Neutrophil (primary cell): ENCODE measurements at regions not wholly inside any gene's neighbourhood (a gene's known extent, or its start where the extent isn't known, plus 50 kb on each side); places are given as distances from the start of the nearest gene placed in this dataset.

Experiments used
- H3K27ac ChIP-seq: fragments of 200-600 bp; sonication (generic); 2 replicates; pipeline ENCODE4 v1.5.1; 2016; ENCODE audit warnings: mild to moderate bottlenecking, moderate library complexity
- H3K27me3 ChIP-seq: fragments of 200-600 bp; sonication (generic); 2 replicates; pipeline ENCODE4 v1.6.0; 2016; ENCODE audit warnings: mild to moderate bottlenecking
- H3K36me3 ChIP-seq: fragments of 200-600 bp; sonication (generic); 2 replicates; pipeline ENCODE4 v1.5.1; 2017
- H3K4me1 ChIP-seq, 2 experiments: fragments of 200-600 bp in 1 of 2; sonication (generic) in 1 of 2; 1 replicate in 1 of 2; 2 replicates in 1 of 2; pipeline versions ENCODE4 v1.5.1 to v1.6.1; 2013 to 2016; ENCODE audit warnings: low read depth in 1 of 2, low read length in 1 of 2, mild to moderate bottlenecking in 1 of 2, moderate library complexity in 1 of 2; ENCODE audit not compliant: control insufficient read depth in 1 of 2, insufficient read depth in 1 of 2
- H3K4me3 ChIP-seq, 2 experiments: fragments of 200-600 bp in 1 of 2; sonication (generic) in 1 of 2; 1 replicate in 1 of 2; 2 replicates in 1 of 2; pipeline ENCODE4 v1.5.1; 2013 to 2016; ENCODE audit warnings: low read depth in 1 of 2, low read length in 1 of 2, mild to moderate bottlenecking in 1 of 2, moderate library complexity in 1 of 2
- H3K9me3 ChIP-seq: fragments of 200-600 bp; sonication (generic); 2 replicates; pipeline ENCODE4 v1.5.1; 2016
- TF ChIP-seq, protein P1 (sequence below): fragments of 200-600 bp; sonication (generic); IDR thresholded peaks from 2 replicates; pipeline ENCODE4 v1.5.1; 2016; ENCODE audit warnings: antibody characterized with exemption

DNA sequence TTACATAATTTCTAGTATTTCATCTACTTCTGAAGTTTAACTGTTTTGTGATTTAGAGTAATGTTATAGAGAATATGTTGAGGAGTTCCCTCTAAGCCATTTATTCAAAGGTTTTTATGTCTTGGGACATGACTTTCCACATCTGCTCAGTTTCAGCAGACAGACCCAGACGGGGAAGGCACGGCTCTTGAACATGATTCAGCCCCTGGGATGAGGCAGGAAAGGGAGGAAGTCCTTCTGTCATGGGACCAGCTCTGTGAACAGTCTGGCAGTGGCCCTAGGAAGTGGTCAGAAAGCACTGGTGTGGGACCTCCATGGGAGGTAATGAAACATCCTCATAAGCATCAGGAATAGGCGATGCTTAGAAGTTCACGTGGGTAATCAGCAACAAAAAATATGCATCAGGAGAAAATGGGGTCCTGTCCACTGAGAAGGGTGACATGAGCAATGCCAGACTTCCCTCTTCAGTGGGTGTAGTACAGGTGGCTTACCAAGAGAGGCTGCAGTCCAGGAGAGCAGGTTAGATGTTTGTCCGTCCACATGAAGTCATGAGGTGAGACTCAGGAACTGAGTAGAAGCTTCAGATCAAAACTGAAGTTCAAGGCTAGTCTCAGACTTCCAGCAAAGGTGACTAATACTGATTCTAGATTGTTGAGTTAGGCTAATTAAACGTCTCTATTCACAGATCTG lies 248.5 kb downstream of the IPO8 start:
- H3K4me3 ChIP-seq: no peak overlapping the region
- no peak overlapping the region for H3K27ac ChIP-seq
- no peaks in the 10 kb centered on the region for H3K27me3 ChIP-seq
- H3K36me3 ChIP-seq: no peaks in the 10 kb centered on the region
- no peaks in the 10 kb centered on the region for H3K4me1 ChIP-seq
- TF ChIP-seq, protein P1, sequence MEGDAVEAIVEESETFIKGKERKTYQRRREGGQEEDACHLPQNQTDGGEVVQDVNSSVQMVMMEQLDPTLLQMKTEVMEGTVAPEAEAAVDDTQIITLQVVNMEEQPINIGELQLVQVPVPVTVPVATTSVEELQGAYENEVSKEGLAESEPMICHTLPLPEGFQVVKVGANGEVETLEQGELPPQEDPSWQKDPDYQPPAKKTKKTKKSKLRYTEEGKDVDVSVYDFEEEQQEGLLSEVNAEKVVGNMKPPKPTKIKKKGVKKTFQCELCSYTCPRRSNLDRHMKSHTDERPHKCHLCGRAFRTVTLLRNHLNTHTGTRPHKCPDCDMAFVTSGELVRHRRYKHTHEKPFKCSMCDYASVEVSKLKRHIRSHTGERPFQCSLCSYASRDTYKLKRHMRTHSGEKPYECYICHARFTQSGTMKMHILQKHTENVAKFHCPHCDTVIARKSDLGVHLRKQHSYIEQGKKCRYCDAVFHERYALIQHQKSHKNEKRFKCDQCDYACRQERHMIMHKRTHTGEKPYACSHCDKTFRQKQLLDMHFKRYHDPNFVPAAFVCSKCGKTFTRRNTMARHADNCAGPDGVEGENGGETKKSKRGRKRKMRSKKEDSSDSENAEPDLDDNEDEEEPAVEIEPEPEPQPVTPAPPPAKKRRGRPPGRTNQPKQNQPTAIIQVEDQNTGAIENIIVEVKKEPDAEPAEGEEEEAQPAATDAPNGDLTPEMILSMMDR: no peak
- no peaks in the 10 kb centered on the region for H3K9me3 ChIP-seq

DNA sequence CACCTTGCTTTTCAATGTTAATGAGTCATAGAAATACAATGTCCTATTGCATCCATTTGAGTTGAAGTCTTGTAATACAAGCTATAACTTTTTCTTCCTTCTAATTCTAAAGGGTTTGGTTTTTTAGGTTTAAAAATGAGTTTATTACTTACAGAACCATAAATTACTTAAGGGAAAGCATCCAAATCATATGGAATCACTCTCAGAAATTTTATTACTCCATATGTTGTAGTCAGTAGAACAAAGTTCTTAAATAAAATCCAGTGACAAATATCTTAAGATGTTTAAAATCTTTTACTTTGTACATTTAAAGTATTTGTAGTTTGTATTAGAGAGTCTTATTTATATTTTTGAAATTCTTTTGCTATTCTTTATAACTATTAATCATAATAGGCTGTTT lies 253.2 kb downstream of the IPO8 start:
- TF ChIP-seq, protein P1: no peak
- Histone ChIP-seq H3K36me3 (no peaks in the 10 kb centered on the region), H3K27me3 (no peaks in the 10 kb centered on the region), H3K4me1 (no peaks in the 10 kb centered on the region), H3K4me3 (no peak overlapping the region), H3K27ac (no peak overlapping the region), H3K9me3 (no peaks in the 10 kb centered on the region)

DNA sequence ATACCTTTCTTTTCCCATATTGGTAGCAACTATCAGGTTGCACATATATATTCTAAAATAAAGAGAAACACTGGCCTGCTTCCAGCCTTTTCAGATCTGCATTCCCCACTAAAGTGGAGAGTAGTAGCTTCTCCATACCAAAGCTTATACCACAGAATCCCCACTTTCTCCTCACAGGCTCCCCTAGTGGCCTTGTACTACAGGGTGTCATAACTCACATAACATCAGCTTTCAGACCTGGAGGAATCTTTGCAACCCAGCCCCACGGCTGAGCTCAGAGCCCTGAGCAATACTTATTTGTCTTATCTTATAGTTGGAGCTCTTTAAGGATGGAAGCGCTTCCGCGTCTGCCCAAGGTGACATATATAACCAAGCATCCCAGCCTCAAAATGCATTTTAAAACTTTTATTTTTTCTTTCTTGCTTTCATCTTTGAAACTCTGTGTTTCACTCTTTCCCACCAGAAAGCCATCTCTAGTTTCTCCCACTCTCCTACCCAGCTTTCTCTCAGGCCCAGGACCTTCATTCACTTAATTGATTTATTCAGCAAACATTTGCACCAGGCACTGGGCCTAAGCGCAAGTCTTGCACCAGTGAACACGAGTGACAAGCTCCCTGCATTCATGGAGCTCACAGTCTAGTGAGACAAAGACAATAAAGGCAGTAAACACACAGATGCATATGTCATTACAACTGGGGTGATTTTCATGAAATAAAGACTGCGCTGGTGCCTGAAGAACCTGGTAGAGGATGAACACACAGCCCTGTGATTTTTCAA lies 254.7 kb downstream of the IPO8 start:
- Histone ChIP-seq H3K9me3 (no peaks in the 10 kb centered on the region), H3K27ac (no peak overlapping the region), H3K27me3 (no peaks in the 10 kb centered on the region), H3K36me3 (no peaks in the 10 kb centered on the region), H3K4me1 (no peaks in the 10 kb centered on the region), H3K4me3 (no peak overlapping the region)
- TF ChIP-seq, protein P1: no peak

DNA sequence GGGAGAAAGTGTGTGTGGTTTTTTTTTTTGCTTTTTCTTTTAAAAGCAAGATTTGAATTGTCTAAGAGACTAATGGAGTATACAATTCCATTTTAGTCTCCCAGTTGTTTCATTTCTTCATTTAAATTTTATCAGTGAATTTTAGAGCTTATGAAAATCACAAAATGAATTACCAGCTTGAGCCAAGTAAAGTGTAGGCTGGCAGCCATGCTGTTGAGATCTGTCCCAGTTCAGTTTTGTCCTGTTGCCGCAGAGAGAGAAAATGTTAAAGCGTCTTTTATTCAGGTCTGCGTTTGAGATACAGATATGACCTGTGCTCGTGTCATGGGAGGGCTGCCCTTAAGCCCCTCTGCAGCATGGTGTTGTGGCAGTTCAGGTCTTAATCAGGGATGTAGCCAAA lies 256.5 kb downstream of the IPO8 start:
- Histone ChIP-seq H3K27me3 (no peaks in the 10 kb centered on the region), H3K9me3 (no peaks in the 10 kb centered on the region), H3K4me3 (no peak overlapping the region), H3K27ac (no peak overlapping the region), H3K36me3 (no peaks in the 10 kb centered on the region), H3K4me1 (no peaks in the 10 kb centered on the region)
- TF ChIP-seq, protein P1: no peak

DNA sequence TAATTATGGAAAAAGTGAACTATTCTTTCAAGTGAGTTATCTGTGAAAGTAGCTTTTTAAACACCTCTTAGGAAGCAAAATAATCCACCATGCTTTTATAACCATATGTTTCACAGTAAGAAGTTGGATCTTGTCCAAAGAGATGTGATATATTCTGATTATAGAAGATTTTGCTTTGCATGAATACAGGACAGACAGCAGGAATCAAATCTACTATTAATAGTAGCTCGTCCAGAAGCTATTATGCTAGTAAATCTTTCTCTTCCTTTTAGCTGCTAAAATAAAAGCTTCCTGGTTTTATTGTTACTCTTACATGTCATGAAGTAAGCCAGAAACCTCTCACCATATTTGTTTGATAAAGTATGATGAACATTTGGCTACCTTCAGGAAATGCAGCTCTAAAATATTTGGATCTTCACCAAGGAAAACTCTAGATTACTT lies 257.0 kb downstream of the IPO8 start:
- no peak overlapping the region for H3K27ac ChIP-seq
- no peaks in the 10 kb centered on the region for H3K4me1 ChIP-seq
- no peaks in the 10 kb centered on the region for H3K36me3 ChIP-seq
- H3K9me3 ChIP-seq: no peaks in the 10 kb centered on the region
- no peak overlapping the region for H3K4me3 ChIP-seq
- no peaks in the 10 kb centered on the region for H3K27me3 ChIP-seq
- TF ChIP-seq, protein P1: no peak
